Skeletal muscle satellite cell (primary cell): ENCODE measurements at regions not wholly inside any gene's neighbourhood (a gene's known extent, or its start where the extent isn't known, plus 50 kb on each side); places are given as distances from the start of the nearest gene placed in this dataset.
A peak's percentile ranks its signal among the peaks of the same experiment; 100 is the strongest.

ENCODE experiments used
- H3K27me3 ChIP-seq: 2 replicates; pipeline ENCODE4 v1.7.0; 2013; ENCODE audit warnings: low read length; ENCODE audit not compliant: control insufficient read depth, insufficient read depth
- H3K36me3 ChIP-seq: 2 replicates; pipeline ENCODE4 v1.7.0; 2013; ENCODE audit warnings: mild to moderate bottlenecking, control low read depth, low read length; ENCODE audit not compliant: insufficient read depth
- H3K4me1 ChIP-seq: 2 replicates; pipeline ENCODE4 v1.7.0; 2013; ENCODE audit warnings: low read length; ENCODE audit not compliant: control insufficient read depth, insufficient read depth
- H3K4me2 ChIP-seq: 2 replicates; pipeline ENCODE4 v1.7.0; 2013; ENCODE audit warnings: mild to moderate bottlenecking, low read length
- H3K4me3 ChIP-seq: 2 replicates; pipeline ENCODE4 v1.7.0; 2013; ENCODE audit warnings: low read length
- H3K9ac ChIP-seq: 2 replicates; pipeline ENCODE4 v1.7.0; 2013; ENCODE audit warnings: mild to moderate bottlenecking, low read depth, low read length, moderate library complexity
- H3K9me3 ChIP-seq: replicated peaks from 2 replicates; pipeline ENCODE4 v1.7.0; 2013; ENCODE audit warnings: mild to moderate bottlenecking, control low read depth, low read length

DNA sequence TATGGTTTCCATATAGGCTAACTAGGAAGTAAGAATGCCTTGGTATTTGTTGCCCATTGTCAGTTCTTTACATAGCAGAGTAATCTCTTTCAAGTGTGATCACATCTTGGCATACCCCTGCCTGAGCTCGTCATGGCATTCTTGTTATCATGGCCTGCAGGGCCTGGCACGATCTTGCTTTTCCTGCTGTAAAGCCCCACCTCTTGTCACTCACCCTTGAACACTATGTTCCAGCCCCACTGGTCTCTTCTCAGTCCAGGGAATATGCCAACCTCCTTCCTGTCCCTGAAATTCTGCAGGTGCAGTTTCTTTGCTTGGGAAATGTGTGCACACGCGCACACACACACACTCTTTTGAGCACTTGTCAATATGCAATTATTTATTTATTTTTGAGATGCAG is 250.2 kb upstream of the DMRT1 start:
- peaks cover 15% of the 10 kb centered on the region for H3K27me3 ChIP-seq
- no peaks in the 10 kb centered on the region for H3K4me1 ChIP-seq
- no peaks in the 10 kb centered on the region for H3K36me3 ChIP-seq
- no peak overlapping the region for H3K4me2 ChIP-seq
- no peak overlapping the region for H3K9ac ChIP-seq
- no peaks in the 10 kb centered on the region for H3K9me3 ChIP-seq
- no peak overlapping the region for H3K4me3 ChIP-seq

DNA sequence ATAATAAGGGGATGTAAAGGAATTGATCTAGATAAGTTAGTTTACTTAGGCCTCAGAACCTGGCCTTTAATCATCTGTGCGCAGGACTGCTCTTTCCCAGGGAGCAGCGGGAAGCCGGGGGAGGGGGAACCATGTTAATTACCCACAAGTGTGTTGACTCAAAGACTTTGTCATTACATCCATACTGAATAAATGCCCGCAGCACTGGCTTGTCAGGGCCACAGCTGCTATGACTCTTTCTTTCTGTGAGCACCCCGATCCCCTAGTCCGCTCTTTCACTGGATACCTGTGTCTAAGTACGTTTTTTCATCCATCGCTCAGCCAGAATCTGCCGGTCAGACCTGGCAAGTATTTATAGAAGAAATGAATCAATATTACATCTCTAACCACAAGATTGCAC is 249.3 kb upstream of the DMRT1 start:
- Histone ChIP-seq H3K27me3 (peaks cover 21% of the 10 kb centered on the region), H3K4me2 (no peak overlapping the region), H3K4me3 (no peak overlapping the region), H3K9ac (no peak overlapping the region), H3K4me1 (no peaks in the 10 kb centered on the region), H3K9me3 (no peaks in the 10 kb centered on the region), H3K36me3 (no peaks in the 10 kb centered on the region)

- Histone ChIP-seq H3K4me2 (no peak overlapping the region), H3K36me3 (no peaks in the 10 kb centered on the region), H3K27me3 (peaks cover 21% of the 10 kb centered on the region), H3K9ac (no peak overlapping the region), H3K4me1 (no peaks in the 10 kb centered on the region), H3K4me3 (no peak overlapping the region), H3K9me3 (no peaks in the 10 kb centered on the region)
Observed at GRCh38 chr9:592733-593132, 248.8 kb upstream of the DMRT1 start.

GRCh38 chr9:593809-594208 is 247.7 kb upstream of the DMRT1 start:
- H3K4me3 ChIP-seq = no peak overlapping the region
- H3K4me2 ChIP-seq = no peak overlapping the region
- H3K4me1 ChIP-seq = no peaks in the 10 kb centered on the region
- no peak overlapping the region for H3K9ac ChIP-seq
- no peaks in the 10 kb centered on the region for H3K36me3 ChIP-seq
- no peaks in the 10 kb centered on the region for H3K9me3 ChIP-seq
- H3K27me3 ChIP-seq = peaks cover 21% of the 10 kb centered on the region

DNA sequence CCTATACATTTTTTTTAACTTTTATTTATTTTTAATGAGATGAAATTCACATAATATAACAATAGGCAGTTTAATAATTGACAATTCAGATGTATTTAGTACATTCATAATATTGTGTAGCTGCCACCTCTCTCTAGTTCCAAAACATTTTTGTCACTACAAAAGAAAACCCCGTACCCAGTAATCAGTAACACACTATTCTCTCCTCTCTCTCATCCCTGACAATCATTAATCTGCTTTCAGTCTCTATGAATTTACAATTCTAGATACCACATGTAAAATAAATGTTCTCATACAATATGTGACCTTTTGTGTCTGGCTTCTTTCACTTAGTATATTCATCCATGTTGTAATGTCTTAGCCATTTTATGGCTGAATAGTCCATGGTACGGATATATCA is 244.8 kb upstream of the DMRT1 start:
- no peaks in the 10 kb centered on the region for H3K9me3 ChIP-seq
- H3K4me2 ChIP-seq = no peak overlapping the region
- peaks cover 21% of the 10 kb centered on the region for H3K27me3 ChIP-seq

DNA sequence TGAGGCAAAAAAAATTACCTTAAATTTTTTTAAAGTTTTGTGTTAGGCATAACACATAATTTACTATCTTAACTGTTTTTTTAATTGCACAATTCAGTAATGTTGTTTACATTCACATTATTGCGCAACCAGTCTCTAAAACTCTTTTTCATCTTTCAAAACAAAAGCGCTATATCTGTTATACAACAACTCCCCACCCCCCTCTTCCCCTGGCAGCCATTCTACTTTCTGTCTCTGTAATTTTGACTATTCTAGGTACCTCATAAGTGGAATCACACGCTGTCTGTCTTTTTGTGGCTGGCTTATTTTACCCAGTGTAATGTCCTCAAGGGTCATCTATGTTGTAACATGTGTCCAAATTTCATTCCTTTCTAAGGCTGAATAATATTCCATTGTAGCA is 241.5 kb upstream of the DMRT1 start:
- no peaks in the 10 kb centered on the region for H3K4me1 ChIP-seq

More for the DNA sequence above, 244.8 kb upstream of the DMRT1 start:
- no peaks in the 10 kb centered on the region for H3K4me1 ChIP-seq
- no peak overlapping the region for H3K9ac ChIP-seq
- no peaks in the 10 kb centered on the region for H3K36me3 ChIP-seq
- H3K4me3 ChIP-seq = no peak overlapping the region

DNA sequence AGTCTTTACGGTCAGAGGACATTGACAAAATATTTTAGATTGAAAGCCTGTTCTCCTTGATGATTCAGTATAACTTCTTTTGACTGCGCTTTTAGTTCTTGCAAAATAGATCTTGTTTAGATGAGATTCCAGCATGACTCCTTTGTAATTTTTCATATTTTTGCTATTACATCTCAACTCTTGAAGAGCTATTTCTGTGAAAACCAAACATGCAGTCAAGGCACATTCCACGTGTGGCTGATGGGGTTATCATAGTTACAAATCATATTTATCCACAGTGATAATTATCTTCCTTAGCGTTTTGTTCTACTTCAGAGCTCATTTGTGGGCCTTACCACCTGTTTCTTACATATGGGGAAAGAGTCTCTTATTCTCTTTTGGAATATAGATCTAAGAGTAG is 238.8 kb upstream of the DMRT1 start:
- Histone ChIP-seq H3K4me1 (no peaks in the 10 kb centered on the region), H3K9me3 (no peaks in the 10 kb centered on the region), H3K4me3 (no peak overlapping the region), H3K36me3 (no peaks in the 10 kb centered on the region), H3K27me3 (peaks cover 3% of the 10 kb centered on the region), H3K4me2 (no peak overlapping the region), H3K9ac (no peak overlapping the region)

More for the DNA sequence above, 241.5 kb upstream of the DMRT1 start:
- Histone ChIP-seq H3K9ac (no peak overlapping the region), H3K4me2 (no peak overlapping the region), H3K9me3 (no peaks in the 10 kb centered on the region), H3K27me3 (peaks cover 9% of the 10 kb centered on the region), H3K36me3 (no peaks in the 10 kb centered on the region), H3K4me3 (no peak overlapping the region)

GRCh38 chr9:603126-603525 is 238.4 kb upstream of the DMRT1 start:
- peaks cover 3% of the 10 kb centered on the region for H3K27me3 ChIP-seq
- H3K4me3 ChIP-seq = no peak overlapping the region
- H3K36me3 ChIP-seq = no peaks in the 10 kb centered on the region
- no peak overlapping the region for H3K9ac ChIP-seq
- no peaks in the 10 kb centered on the region for H3K9me3 ChIP-seq
- no peak overlapping the region for H3K4me2 ChIP-seq
- no peaks in the 10 kb centered on the region for H3K4me1 ChIP-seq

DNA sequence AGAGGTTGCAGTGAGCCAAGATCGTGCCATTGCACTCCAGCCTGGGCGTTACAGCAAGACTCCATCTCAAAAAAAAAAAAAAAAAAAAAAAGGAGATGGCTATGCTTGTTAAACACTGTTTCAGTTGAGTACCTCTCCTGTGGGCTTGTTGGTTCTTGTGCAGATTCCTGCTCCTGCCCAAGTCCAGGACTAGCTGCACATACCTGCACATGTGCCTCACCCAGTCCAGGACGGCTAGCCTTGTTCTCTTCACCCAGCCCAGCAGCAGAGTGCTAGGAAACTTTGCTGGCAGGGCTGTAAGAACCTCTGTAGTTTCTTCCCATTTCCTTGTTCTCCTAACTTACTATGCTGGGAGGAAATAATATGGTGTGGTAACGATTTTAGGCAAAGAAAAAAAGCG is 234.1 kb upstream of the DMRT1 start:
- H3K4me1 ChIP-seq = no peaks in the 10 kb centered on the region
- no peak overlapping the region for H3K4me2 ChIP-seq
- H3K9ac ChIP-seq = no peak overlapping the region

DNA sequence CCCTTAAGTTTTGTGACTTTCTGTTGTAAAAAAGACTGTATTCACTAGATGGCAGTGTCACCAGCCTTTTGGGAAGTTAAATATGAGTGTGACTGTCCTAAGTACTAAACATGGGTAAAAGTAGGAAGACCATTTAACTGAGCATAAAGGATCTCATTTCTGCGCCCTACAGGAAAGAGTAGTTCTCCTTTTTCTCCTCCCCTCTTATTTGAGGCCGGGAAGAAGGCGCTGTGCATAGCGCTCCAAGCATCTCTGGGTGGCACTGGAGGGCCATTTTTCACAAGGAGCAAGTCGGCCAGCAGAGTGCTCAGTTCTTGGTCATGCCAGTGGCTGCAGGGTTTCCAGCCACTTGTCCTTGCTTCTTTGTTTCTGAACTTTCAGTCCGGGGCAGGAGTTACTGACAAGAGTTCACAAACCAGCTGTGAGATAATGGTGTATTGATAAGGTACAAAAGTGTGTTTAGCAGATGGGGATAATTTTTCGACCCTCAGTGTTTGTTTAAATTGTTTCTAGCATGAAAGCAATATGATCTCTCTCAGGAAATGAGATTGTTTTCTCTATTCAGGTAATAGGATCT is 227.6 kb upstream of the DMRT1 start:
- H3K36me3 ChIP-seq = no peaks in the 10 kb centered on the region
- no peaks in the 10 kb centered on the region for H3K9me3 ChIP-seq
- no peaks in the 10 kb centered on the region for H3K27me3 ChIP-seq
- H3K4me3 ChIP-seq = no peak overlapping the region
- peak overlapping the region; percentile 55 for H3K4me2 ChIP-seq
- H3K4me1 ChIP-seq = peaks cover 25% of the 10 kb centered on the region
- peak overlapping the region; percentile 43 for H3K9ac ChIP-seq

More for the DNA sequence above, 234.1 kb upstream of the DMRT1 start:
- H3K9me3 ChIP-seq = no peaks in the 10 kb centered on the region
- H3K27me3 ChIP-seq = peaks cover 3% of the 10 kb centered on the region
- H3K36me3 ChIP-seq = no peaks in the 10 kb centered on the region
- no peak overlapping the region for H3K4me3 ChIP-seq

DNA sequence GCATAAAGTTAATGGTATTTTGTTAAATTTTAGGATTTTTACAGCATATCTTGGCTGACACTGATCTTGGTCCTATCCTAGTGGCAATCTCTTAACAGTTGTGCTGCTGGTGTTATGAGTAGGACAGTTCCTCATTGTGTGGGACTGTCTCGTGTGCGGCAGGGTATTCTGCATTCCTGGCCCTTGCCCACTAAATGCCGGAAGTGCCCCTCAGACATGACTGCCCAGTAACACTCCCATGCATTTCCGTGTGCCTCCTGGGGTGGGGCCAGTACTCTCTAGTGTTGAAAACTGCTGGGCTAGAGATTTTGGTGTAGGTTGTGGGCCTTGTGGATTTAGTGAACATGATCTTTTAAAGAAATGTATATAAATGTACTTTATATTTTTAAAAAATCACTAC is 227.1 kb upstream of the DMRT1 start:
- Histone ChIP-seq H3K4me3 (no peak overlapping the region), H3K36me3 (no peaks in the 10 kb centered on the region), H3K4me2 (peak overlapping the region; percentile 55), H3K4me1 (peaks cover 30% of the 10 kb centered on the region), H3K9me3 (no peaks in the 10 kb centered on the region), H3K9ac (peak overlapping the region; percentile 43), H3K27me3 (no peaks in the 10 kb centered on the region)

- Histone ChIP-seq H3K27me3 (no peaks in the 10 kb centered on the region), H3K4me1 (peaks cover 30% of the 10 kb centered on the region), H3K4me2 (no peak overlapping the region), H3K4me3 (no peak overlapping the region), H3K9me3 (no peaks in the 10 kb centered on the region), H3K36me3 (no peaks in the 10 kb centered on the region), H3K9ac (no peak overlapping the region)
Observed at GRCh38 chr9:615756-616155, 225.7 kb upstream of the DMRT1 start.
